ENCODE measurements at regions not wholly inside any gene's neighbourhood (a gene's known extent, or its start where the extent isn't known, plus 50 kb on each side); places are given as distances from the start of the nearest gene placed in this dataset.

DNA sequence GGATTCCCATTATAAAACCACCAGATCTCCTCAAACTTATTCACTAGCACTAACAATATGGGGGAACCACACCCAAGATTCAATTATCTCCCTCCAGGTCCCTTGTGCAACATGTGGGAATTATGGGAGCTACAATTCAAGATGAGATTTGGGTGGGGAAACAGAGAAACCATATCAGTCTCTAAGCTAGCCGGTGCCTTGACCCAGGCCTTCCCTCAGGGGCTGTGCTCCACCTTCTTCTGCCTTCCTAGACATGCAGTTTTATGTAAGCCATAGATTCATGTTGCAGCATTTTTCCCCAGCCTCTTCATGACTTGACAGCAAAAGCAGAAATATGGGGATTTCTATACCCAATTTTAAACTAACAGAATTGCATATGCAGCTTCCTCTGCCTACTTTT is 559.2 kb downstream of the TNS1 start:
- TF ChIP-seq, protein P1, sequence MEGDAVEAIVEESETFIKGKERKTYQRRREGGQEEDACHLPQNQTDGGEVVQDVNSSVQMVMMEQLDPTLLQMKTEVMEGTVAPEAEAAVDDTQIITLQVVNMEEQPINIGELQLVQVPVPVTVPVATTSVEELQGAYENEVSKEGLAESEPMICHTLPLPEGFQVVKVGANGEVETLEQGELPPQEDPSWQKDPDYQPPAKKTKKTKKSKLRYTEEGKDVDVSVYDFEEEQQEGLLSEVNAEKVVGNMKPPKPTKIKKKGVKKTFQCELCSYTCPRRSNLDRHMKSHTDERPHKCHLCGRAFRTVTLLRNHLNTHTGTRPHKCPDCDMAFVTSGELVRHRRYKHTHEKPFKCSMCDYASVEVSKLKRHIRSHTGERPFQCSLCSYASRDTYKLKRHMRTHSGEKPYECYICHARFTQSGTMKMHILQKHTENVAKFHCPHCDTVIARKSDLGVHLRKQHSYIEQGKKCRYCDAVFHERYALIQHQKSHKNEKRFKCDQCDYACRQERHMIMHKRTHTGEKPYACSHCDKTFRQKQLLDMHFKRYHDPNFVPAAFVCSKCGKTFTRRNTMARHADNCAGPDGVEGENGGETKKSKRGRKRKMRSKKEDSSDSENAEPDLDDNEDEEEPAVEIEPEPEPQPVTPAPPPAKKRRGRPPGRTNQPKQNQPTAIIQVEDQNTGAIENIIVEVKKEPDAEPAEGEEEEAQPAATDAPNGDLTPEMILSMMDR (IDR thresholded peaks at IDR 0.05): no peak

DNA sequence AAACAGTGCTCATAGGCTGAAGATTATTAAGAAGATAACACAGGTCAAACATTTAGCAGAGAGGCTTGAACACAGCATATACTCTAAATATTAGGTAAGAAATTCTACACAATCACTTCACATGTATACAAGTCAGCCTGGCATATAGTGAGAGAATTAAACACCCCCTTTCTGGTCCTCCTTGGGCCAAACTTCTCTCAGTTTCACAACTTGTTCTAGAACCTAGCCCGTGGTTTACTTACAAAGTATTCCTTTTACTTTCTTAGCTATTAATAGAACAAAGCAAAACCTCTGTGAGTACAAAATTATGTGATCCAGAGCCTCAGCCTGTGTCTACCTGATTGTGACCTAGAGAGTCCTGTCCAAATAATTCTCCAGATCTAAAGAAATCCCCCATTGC is 562.8 kb downstream of the TNS1 start:
- TF ChIP-seq, protein P1 (IDR thresholded peaks at IDR 0.05): no peak

DNA sequence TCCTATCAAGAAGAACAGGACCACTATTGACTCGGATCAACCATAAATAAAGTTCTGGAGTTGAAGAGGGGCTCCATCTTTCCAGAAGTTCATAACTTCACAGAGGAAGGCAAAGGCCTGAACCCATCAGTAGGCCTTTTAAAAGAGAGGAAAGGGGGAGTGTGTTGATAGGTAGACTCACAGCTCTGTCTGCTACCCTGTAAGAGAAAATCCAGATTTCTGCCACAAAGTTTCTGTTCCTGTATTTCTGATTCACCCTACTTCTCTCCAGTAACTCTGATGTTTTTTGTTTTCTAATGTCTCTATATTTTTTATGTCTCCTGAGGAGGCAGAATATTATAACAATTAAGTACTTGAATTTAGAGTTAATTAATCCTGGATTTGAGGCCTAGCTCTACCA is 564.0 kb downstream of the TNS1 start:
- TF ChIP-seq, protein P1 (IDR thresholded peaks at IDR 0.05): no peak

DNA sequence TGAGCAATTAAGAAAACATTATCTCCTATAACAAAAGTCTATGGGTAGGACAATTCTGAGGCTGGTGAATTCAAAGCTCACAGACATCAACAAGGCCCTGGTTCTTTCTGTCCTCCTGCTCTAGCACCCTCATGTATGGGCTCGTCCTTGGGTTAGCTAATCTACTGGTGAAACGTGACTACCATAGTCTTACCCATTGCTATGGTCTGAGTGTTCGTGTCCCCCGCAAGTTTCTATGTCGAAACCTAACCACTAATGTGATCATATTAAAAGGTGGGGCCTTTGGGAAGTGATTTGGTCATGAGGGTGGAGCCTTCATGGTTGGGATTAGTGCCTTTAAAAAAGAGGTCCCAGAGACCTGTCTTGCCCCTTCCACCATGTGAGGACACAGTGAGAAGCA is 564.7 kb downstream of the TNS1 start:
- TF ChIP-seq, protein P1 (IDR thresholded peaks at IDR 0.05): no peak

DNA sequence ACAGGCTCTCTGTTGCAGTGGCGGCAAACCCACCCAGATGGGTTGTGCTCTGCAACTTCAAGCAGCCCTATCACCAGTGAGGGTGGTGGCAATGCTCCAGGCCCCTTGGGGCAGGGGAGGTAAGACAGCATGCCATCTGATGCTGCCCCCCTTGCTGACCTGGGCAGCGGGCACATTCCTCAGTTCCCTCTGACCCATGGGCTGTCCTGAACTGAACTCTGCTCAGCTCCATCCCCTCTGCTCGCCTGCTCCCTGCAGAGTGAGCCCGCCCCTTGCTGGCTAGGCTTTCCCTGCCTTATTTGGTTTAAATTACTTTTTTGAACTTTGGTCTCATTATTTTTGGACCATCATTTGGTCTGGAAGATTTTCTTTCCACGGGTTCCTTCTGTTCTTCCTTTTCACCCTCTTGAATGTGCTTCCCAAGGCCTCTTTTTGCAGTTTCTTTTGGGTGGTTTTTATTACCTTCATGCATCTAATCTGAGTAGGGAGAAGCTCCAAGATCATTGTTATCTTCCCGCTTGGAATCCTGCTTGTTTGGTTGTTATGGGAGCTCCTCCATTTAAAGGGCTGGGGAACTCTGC is 565.4 kb downstream of the TNS1 start:
- TF ChIP-seq, protein P1 (IDR thresholded peaks at IDR 0.05): no peak

DNA sequence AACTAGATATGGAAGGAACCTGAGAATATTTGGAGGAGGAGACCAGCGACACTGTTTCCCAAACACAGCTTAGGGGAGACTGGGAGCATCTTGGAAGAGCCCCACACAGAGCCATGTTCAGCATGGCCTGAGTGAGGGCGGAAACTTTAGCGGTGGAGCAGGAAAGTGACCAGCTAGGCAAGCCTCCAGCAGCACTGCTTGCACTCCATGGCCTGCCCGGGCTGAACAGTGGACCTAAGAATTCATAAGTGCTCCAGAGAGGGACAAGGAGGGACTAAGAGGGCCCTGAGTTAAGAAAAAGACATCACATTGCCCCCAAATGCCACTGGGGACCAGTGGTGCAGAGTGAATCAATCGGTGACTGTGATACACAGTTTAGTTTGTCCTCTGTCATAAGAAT is 566.4 kb downstream of the TNS1 start:
- TF ChIP-seq, protein P1 (IDR thresholded peaks at IDR 0.05): no peak

DNA sequence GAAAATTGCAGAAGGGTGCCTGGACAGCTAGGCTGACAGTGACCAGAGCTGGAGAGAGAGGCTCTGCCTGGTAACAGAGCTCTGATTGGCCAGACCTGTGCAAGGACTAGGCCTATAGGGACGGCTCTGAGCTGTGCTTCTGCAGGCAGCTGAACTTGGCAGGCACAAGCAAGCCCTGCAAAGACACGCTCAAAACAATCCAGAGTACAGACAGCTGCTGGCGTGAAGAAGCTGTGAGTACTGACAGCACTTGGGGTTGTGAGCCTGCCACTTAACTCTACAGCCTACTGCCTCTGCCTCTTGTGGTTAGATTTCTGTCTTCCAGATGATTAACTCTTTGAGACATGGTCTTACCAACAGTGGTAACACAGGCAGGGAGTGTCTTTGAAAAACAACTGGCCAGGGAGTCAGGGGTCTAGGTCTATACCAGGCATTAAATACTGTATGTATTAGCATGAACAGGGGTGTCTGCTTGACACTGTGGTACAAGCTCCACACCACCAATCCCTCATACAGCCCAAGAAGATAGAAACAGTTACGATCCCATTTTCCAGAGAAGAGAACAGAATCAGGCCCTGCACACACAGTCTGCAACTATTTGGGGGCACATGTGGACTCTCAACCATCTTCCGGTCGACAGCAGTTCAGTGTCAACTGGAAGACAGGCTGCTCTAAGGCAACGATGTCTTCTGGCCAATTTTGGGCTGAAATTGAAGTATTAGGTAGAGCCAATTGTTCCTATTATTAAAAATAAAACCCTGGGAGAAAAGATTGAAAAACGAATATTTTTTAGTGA is 568.4 kb downstream of the TNS1 start:
- TF ChIP-seq, protein P1 (IDR thresholded peaks at IDR 0.05): no peak
